Breast epithelium (tissue), 3 donors: ENCODE measurements at regions not wholly inside any gene's neighbourhood (a gene's known extent, or its start where the extent isn't known, plus 50 kb on each side); places are given as distances from the start of the nearest gene placed in this dataset.

Experiments used
- POLR2A ChIP-seq: fragments of 450-650 bp; IDR thresholded peaks from one replicate; pipeline ENCODE4 v1.6.1; 2016; ENCODE audit warnings: antibody characterized with exemption, mild to moderate bottlenecking, moderate library complexity
- TF ChIP-seq, protein P1 (sequence below), 3 donors: fragments of 450-650 bp; IDR thresholded peaks; one replicate each; pipeline ENCODE4 v1.5.1; 2016 to 2017; ENCODE audit warnings: antibody characterized with exemption in 3 of 3, mild to moderate bottlenecking in 3 of 3, moderate library complexity in 3 of 3

DNA sequence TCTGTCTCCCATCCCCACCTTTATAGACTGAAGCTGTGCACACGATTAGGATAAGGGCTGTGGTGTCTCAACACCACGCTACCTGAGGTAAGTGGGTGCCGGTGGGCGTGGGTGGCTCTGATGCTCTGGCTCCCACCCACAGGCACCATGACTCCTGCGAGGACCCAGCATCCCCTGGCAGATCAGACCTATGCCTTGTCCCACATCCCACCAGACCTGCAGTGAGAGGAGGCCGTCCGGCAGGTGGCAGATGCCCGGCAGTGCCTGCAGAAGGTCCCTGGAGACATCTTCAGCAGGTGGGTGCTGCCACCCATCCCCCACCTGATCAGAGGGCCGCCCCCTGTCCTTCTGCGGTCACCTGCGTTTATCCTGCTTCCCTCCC is 104.4 kb upstream of the PRB2 start:
- TF ChIP-seq, protein P1, sequence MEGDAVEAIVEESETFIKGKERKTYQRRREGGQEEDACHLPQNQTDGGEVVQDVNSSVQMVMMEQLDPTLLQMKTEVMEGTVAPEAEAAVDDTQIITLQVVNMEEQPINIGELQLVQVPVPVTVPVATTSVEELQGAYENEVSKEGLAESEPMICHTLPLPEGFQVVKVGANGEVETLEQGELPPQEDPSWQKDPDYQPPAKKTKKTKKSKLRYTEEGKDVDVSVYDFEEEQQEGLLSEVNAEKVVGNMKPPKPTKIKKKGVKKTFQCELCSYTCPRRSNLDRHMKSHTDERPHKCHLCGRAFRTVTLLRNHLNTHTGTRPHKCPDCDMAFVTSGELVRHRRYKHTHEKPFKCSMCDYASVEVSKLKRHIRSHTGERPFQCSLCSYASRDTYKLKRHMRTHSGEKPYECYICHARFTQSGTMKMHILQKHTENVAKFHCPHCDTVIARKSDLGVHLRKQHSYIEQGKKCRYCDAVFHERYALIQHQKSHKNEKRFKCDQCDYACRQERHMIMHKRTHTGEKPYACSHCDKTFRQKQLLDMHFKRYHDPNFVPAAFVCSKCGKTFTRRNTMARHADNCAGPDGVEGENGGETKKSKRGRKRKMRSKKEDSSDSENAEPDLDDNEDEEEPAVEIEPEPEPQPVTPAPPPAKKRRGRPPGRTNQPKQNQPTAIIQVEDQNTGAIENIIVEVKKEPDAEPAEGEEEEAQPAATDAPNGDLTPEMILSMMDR (IDR thresholded peaks at IDR 0.05): no peak
- TF ChIP-seq POLR2A: no peak
